ENCODE measurements at regions not wholly inside any gene's neighbourhood (a gene's known extent, or its start where the extent isn't known, plus 50 kb on each side); places are given as distances from the start of the nearest gene placed in this dataset.
"Not testable (repeated sequence)": the region's sequence is repeated elsewhere in the genome, so short reads cannot be mapped to it uniquely, and the experiment has no call there.

GRCh38 chr15:81056304-81056703 is 55.6 kb downstream of the TLNRD1 start:
- peak; percentile 65 for DNase-seq

GRCh38 chr15:81060470-81060869 is 59.7 kb downstream of the TLNRD1 start:
- no peak for DNase-seq

- peak; percentile 10 for DNase-seq
Observed at GRCh38 chr15:81060907-81061306, 60.2 kb downstream of the TLNRD1 start.

- no peak for DNase-seq
Observed at GRCh38 chr15:81061490-81062253, 60.9 kb downstream of the TLNRD1 start.

GRCh38 chr15:81062937-81063336 is 62.2 kb downstream of the TLNRD1 start:
- no peak for DNase-seq

GRCh38 chr15:81064253-81064652 is 63.5 kb downstream of the TLNRD1 start:
- no peak for DNase-seq

GRCh38 chr15:81067567-81067966 is 66.5 kb upstream of the CFAP161 start:
- not testable (repeated sequence) for DNase-seq

- DNase-seq: no peak
Observed at GRCh38 chr15:81068516-81068915, 65.6 kb upstream of the CFAP161 start.

GRCh38 chr15:81069356-81069755 is 64.7 kb upstream of the CFAP161 start:
- no peak for DNase-seq

- DNase-seq: no peak
Observed at GRCh38 chr15:81069909-81070308, 64.2 kb upstream of the CFAP161 start.

- DNase-seq: no peak
Observed at GRCh38 chr15:81071120-81071519, 63.0 kb upstream of the CFAP161 start.

GRCh38 chr15:81071705-81072104 is 62.4 kb upstream of the CFAP161 start:
- DNase-seq: no peak

GRCh38 chr15:81072551-81072950 is 61.5 kb upstream of the CFAP161 start:
- no peak for DNase-seq

- no peak for DNase-seq
Observed at GRCh38 chr15:81073801-81074200, 60.3 kb upstream of the CFAP161 start.

GRCh38 chr15:81074773-81075172 is 59.3 kb upstream of the CFAP161 start:
- DNase-seq: peak; percentile 62

GRCh38 chr15:81075272-81075671 is 58.8 kb upstream of the CFAP161 start:
- no peak for DNase-seq

GRCh38 chr15:81080996-81081395 is 53.1 kb upstream of the CFAP161 start:
- DNase-seq: no peak

- DNase-seq: no peak
Observed at GRCh38 chr15:81083201-81083600, 50.9 kb upstream of the CFAP161 start.
